GM19328 (cell line): ENCODE measurements at regions not wholly inside any gene's neighbourhood (a gene's known extent, or its start where the extent isn't known, plus 50 kb on each side); places are given as distances from the start of the nearest gene placed in this dataset.
"Not testable (repeated sequence)": the region's sequence is repeated elsewhere in the genome, so short reads cannot be mapped to it uniquely, and the experiment has no call there.

ENCODE experiments used
- ATAC-seq: cut with Tn5 transposase; IDR thresholded peaks from one replicate; pipeline ENCODE4 v1.9.1; 2021; ENCODE audit warnings: mild to moderate bottlenecking, moderate library complexity; ENCODE audit not compliant: unreplicated experiment

- not testable (repeated sequence) for ATAC-seq
These were observed 118.6 kb downstream of the ATP6V0E2 start for GRCh38 chr7:149992366-149992765.

DNA sequence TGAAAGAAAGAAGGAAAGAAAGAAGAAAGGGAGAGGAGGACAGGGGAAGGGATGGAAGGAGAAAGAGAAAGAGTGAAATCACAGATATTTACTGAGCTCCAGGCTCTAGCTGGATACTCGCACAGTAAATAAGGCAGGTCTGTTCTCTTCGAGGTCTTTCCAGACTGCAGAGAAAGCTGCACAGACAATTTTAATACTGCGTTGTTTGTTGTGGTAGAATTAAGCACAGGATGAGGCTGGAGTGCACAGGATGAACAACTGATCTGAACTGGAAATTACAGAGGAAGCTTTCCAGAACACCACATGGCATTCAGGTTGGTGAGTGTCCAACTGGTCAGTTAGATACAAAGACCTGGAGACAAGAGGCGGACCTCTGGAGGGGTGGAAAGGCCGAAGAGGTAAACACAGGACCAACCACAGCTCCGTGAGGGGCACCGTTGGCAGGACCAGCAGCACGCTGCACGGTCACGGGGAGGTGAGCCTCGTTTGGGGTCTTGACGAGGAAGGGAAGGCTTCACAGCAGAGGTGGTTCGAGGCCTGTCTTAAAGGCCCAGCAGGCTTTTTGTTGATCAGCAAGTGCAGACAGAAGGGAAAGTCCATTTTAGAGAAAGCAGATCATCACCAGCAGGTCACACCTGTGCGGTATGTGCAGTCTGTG, 121.7 kb downstream of the ATP6V0E2 start:
- not testable (repeated sequence) for ATAC-seq

DNA sequence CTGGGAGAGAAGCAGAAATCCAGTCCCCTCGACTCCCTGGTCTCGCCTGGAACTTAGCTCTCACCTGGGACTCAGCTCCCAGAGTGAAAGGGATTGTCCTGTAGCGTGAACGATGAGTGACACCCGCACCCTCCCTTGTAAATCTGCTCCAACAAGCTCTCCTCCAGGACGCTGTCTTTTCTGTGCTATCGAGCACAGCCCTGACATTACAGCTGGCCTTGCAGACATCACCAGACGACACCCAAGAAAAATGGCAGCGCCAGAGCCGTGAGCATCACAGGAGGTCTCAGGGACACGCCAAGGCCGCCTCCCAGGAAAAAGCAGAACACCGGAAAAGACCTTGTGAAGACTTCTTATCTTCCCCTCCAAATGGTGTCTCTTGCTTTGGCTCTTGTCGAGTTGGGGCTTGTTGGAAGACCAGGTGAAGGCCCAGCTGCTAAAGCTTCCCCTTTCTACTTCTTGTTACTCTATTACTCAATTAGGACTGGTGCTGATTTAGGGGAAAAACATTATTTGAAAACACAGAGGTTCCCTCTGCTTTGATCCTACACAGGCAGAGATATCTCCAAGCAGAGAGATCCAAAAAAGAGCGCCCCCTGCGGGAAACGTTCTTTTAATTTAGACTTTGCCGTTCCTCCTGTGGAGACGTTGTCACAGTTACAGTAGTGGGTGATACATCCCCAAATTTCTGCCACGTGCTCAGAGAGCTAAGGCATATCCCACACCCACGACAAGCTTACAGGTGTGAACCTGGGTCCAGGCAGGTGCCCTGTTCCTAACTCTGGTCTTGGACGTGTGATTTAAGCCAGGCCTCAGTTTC, 127.2 kb downstream of the ATP6V0E2 start:
- ATAC-seq: not testable (repeated sequence)

GRCh38 chr7:150003304-150003810, 129.6 kb downstream of the ATP6V0E2 start:
- ATAC-seq: no peak

- ATAC-seq: not testable (repeated sequence)
These were observed 130.2 kb downstream of the ATP6V0E2 start for GRCh38 chr7:150003973-150004372.

- ATAC-seq: not testable (repeated sequence)
These were observed 131.1 kb downstream of the ATP6V0E2 start for GRCh38 chr7:150004843-150005242.

DNA sequence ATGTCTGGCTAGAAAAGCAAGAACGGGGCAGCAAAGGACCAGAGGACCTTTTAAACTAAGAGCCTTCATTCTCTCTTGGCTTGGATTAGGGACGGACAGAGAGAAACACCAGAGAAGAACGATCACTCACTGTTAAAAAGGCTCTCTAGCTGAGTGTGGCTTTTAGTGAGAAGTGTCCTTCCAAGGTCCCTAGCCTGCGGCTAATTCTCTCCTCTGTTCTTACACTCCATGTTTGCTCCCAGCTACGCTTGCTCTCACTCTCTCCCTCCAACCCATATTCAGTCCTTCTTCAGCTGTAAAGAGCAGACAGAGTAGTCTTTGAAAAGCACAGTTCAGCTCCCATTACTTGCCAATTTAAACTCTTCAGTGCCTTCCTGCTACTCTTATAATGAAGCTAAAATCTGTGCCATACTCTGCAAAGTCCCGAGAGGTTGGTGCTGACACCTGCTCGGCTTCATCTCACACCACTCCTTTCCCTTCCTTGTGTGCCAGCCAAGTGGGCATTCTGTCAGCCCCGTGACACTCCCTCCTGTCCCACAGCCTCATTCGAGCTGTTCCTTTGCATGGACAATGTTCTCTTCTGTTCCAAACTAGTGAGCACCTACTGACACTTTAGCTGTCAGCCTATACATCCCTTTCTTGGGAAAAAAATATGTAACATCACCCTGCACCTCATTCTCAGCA, 136.0 kb downstream of the ATP6V0E2 start:
- not testable (repeated sequence) for ATAC-seq

DNA sequence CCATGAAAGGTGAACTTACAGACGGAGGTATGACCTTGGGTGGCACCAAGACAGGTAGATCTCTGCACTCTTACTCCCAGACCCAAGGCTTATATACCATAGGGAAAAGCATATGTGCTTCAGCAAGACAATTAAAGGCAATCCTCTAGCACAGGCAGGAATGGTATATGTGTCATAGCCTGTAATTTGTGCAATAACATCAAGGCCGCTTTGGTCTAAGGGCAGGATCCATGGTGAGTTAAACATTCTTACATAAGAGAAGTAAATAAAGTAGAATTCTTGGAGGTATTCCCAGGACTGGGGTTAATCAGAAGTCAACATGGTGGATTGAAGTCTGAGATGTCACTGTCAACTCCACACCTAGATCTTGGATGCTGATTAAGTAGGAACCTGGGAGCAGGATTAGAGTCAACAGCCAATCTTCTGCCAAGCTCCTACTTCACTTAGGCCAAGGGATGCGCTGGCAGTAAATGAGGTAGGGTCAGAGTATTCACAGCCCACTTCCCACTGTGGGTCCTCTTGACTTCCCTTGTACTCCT, 143.0 kb downstream of the ATP6V0E2 start:
- ATAC-seq: not testable (repeated sequence)

- ATAC-seq: not testable (repeated sequence)
These were observed 146.4 kb downstream of the ATP6V0E2 start for GRCh38 chr7:150020210-150020609.

DNA sequence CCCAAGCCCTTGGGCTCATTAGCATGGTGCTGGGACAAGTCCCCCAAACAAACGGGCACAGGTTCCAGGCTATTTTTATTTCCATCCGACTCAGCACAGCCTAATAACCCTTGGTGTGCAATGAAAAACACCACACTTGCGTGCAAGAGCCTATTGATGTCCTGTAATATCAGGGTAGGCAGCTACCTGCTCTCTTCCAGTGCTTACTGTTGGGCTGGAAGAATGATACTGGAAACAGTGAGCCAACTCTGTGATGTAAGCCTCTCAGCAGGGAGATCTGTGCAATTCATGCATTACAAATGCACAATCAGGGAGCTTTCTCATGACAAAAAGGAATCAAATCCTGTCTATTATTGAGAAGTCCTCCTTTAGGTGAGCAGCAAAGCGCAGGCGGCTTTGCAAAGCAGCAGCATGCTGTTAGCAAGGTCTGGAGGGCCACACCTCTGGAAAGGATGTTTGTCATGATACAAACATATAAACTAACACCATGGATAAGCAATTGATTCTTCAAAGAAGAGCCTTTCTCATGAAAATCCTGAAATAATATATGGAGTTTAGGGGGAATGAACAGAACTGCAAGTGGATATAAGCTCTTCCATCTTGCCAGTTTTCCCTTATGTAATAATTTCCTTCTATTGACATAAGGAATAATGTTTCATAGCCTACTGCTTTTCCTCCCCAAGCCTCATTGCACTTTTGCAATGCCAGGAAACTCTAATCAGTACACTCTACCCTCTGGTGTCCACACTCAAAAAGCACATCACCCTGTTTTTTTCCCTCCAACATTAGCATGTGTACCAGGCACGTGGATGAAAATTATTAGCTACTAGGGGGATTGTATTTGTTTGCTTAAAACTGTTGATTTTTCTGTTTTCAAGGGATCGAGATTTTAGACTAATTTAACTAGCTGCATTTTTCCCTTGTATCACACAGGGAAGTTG, 151.1 kb downstream of the ATP6V0E2 start:
- ATAC-seq: not testable (repeated sequence)

- ATAC-seq: not testable (repeated sequence)
These were observed 152.0 kb downstream of the ATP6V0E2 start for GRCh38 chr7:150025802-150026201.

GRCh38 chr7:150028344-150029012, 154.7 kb downstream of the ATP6V0E2 start:
- ATAC-seq: not testable (repeated sequence)

DNA sequence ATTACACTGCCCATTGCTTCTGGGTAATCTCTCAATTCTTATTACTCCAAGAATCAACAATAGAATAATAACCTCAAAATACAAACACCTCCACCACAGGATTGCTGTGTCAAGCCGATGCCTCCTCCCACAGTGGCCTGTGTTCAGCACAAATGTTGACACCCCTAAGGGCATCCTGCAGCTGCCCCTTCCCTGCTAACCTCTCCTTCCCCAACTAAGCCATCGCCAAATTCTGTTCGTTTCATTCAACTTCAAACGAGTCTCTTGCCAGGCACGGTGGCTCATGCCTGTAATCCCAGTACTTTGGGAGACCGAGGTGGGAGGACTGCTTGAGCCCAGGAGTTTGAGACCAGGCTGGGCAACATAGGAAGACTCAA, 155.2 kb downstream of the ATP6V0E2 start:
- not testable (repeated sequence) for ATAC-seq

DNA sequence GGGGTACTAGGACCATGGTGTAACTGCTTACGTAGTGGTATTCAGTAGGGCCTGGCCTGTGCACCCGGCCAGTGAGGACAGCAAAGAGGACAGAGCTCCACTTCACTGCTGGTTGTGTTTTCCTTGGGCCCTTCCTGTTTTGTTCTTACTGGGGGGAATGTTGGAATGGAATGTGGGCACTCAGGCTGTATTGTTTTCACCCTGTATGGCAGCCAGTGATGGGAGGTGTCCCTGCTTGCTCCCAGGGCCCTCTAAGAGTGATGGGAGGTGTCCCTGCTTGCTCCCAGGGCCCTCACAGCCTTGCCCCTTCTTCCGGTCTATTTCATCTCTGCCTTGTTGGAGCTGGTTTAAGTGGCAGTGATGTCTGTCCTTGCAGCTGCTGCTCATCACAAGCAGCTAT, 158.0 kb downstream of the ATP6V0E2 start:
- not testable (repeated sequence) for ATAC-seq

DNA sequence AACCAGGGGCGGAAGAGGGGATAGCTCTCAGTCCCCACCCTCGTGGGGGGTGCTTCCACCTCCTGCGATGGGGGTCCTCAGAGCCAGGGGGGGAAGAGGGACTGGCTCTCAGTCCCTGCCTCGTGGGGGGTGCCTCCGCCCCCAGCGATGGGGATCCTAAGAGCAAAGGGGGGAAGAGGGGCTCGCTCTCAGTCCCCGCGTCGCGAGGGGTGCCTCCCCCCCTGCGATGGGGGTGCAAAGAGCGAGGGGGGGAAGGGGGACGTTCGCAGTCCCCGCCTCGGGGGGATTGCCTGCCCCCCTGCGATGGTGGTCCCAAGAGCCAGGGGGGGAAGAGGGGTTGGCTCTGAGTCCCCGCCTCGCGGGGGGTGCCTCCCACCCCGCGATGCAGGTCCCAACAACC, 159.9 kb downstream of the ATP6V0E2 start:
- ATAC-seq: not testable (repeated sequence)

GRCh38 chr7:150035769-150036168, 162.0 kb downstream of the ATP6V0E2 start:
- ATAC-seq: not testable (repeated sequence)

GRCh38 chr7:150039061-150039460, 165.3 kb downstream of the ATP6V0E2 start:
- not testable (repeated sequence) for ATAC-seq

DNA sequence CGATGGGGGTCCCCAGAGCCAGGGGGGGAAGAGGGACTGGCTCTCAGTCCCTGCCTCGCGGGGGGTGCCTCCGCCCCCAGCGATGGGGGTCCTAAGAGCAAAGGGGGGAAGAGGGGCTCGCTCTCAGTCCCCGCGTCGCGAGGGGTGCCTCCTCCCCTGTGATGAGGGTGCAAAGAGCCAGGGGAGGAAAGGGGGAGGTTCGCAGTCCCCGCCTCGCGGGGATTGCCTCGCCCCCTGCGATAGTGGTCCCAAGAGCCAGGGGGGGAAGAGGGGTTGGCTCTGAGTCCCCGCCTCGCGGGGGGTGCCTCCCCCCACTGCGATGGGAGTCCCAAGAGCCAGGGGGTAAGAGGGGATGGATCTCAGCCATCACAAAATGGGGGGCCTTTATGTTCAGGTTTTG, 168.5 kb downstream of the ATP6V0E2 start:
- ATAC-seq: not testable (repeated sequence)

GRCh38 chr7:150044771-150045170, 171.0 kb downstream of the ATP6V0E2 start:
- not testable (repeated sequence) for ATAC-seq
